ENCODE measurements at regions not wholly inside any gene's neighbourhood (a gene's known extent, or its start where the extent isn't known, plus 50 kb on each side); places are given as distances from the start of the nearest gene placed in this dataset.

GRCh38 chr18:25962919-25963318, 127.5 kb downstream of the SS18 start:
- DNase-seq = no peak
- no peak for TF ChIP-seq CTCF (IDR thresholded peaks at IDR 0.05)
- TF ChIP-seq EP300 (IDR thresholded peaks at IDR 0.05) = no peak
- no peak for TF ChIP-seq POLR2A (IDR thresholded peaks at IDR 0.05)

GRCh38 chr18:25962176-25962575, 128.2 kb downstream of the SS18 start:
- WGBS, 3 donors = 75 to 83% (median 76%) methylated on average over 4 of the region's 4 CpGs
- no peaks in the 10 kb centered on the region for H3K36me3 ChIP-seq
- H3K4me1 ChIP-seq (ENCODE audit: insufficient read depth) = no peaks in the 10 kb centered on the region
- H3K27me3 ChIP-seq = no peaks in the 10 kb centered on the region
- TF ChIP-seq POLR2A (IDR thresholded peaks at IDR 0.05) (no peak), EP300 (IDR thresholded peaks at IDR 0.05) (no peak)
- DNase-seq = no peak
- H3K9me3 ChIP-seq = no peaks in the 10 kb centered on the region
- intact Hi-C loops (cut with DNase I) = loop anchor here in 1 of 4 donors (5.0 kb wide), 1 partner anchor 50 kb away; no protein-coding TSS in a partner anchor
- no peak overlapping the region for H3K4me3 ChIP-seq
- no peak overlapping the region for H3K27ac ChIP-seq

More at GRCh38 chr18:25962919-25963318, 127.5 kb downstream of the SS18 start:
- Histone ChIP-seq H3K4me1 (ENCODE audit: insufficient read depth) (no peaks in the 10 kb centered on the region), H3K36me3 (no peaks in the 10 kb centered on the region), H3K9me3 (no peaks in the 10 kb centered on the region), H3K4me3 (no peak overlapping the region), H3K27ac (no peak overlapping the region), H3K27me3 (no peaks in the 10 kb centered on the region)
- intact Hi-C loops (cut with DNase I) = loop anchor here in 1 of 4 donors (5.0 kb wide), 1 partner anchor 51 kb away; no protein-coding TSS in a partner anchor
- 47 to 61% (median 47%) methylated on average over 2 of the region's 2 CpGs for WGBS, 3 donors

- no peaks in the 10 kb centered on the region for H3K27me3 ChIP-seq
- 61 to 72% (median 66%) methylated on average over 4 of the region's 4 CpGs for WGBS, 3 donors
- peaks cover 4% of the 10 kb centered on the region for H3K4me1 ChIP-seq (ENCODE audit: insufficient read depth)
- intact Hi-C loops (cut with DNase I) = no loop called here
- H3K9me3 ChIP-seq = no peaks in the 10 kb centered on the region
- H3K27ac ChIP-seq = no peak overlapping the region
- no peak overlapping the region for H3K4me3 ChIP-seq
- DNase-seq = no peak
- no peaks in the 10 kb centered on the region for H3K36me3 ChIP-seq
- TF ChIP-seq POLR2A (IDR thresholded peaks at IDR 0.05) (no peak), CTCF (IDR thresholded peaks at IDR 0.05) (no peak), EP300 (IDR thresholded peaks at IDR 0.05) (no peak)
Measured at GRCh38 chr18:25957017-25957416, 133.4 kb downstream of the SS18 start.

GRCh38 chr18:25953111-25953510, 137.3 kb downstream of the SS18 start:
- H3K9me3 ChIP-seq = no peaks in the 10 kb centered on the region
- H3K27ac ChIP-seq = no peak overlapping the region
- H3K27me3 ChIP-seq = no peaks in the 10 kb centered on the region
- no peak for DNase-seq
- no peak for TF ChIP-seq EP300 (IDR thresholded peaks at IDR 0.05)
- no peak for TF ChIP-seq CTCF (IDR thresholded peaks at IDR 0.05)
- no peak for TF ChIP-seq POLR2A (IDR thresholded peaks at IDR 0.05)
- no peak overlapping the region for H3K4me3 ChIP-seq
- 94 to 100% (median 96%) methylated on average over 4 of the region's 4 CpGs for WGBS, 3 donors
- no peaks in the 10 kb centered on the region for H3K36me3 ChIP-seq
- H3K4me1 ChIP-seq (ENCODE audit: insufficient read depth) = peaks cover 4% of the 10 kb centered on the region
- intact Hi-C loops (cut with DNase I) = no loop called here

GRCh38 chr18:25950321-25950720, 140.1 kb downstream of the SS18 start:
- Histone ChIP-seq H3K36me3 (no peaks in the 10 kb centered on the region), H3K27me3 (no peaks in the 10 kb centered on the region), H3K4me3 (no peak overlapping the region), H3K9me3 (no peaks in the 10 kb centered on the region), H3K4me1 (ENCODE audit: insufficient read depth) (peaks cover 4% of the 10 kb centered on the region), H3K27ac (no peak overlapping the region)
- DNase-seq = no peak
- intact Hi-C loops (cut with DNase I) = no loop called here
- TF ChIP-seq CTCF (IDR thresholded peaks at IDR 0.05) (no peak), EP300 (IDR thresholded peaks at IDR 0.05) (no peak), POLR2A (IDR thresholded peaks at IDR 0.05) (no peak)
- 92 to 94% (median 92%) methylated on average over 2 of the region's 2 CpGs for WGBS, 3 donors

Measured in ovary (tissue), 7 donors.